NT2/D1 (cell line): ENCODE measurements at regions not wholly inside any gene's neighbourhood (a gene's known extent, or its start where the extent isn't known, plus 50 kb on each side); places are given as distances from the start of the nearest gene placed in this dataset.

Source experiments
- DNase-seq: peaks from one replicate; pipeline ENCODE4 v3.0.0-alpha.2; 2011; ENCODE audit warnings: low read depth, low spot score
- H3K27me3 ChIP-seq: 2 replicates; pipeline ENCODE4 v1.6.0; 2011; ENCODE audit warnings: mild to moderate bottlenecking; ENCODE audit not compliant: insufficient read length, insufficient read depth
- H3K36me3 ChIP-seq: 2 replicates; pipeline ENCODE4 v1.6.1; 2011; ENCODE audit warnings: mild to moderate bottlenecking, low read length, mixed read lengths; ENCODE audit not compliant: insufficient read depth, insufficient read length
- H3K4me1 ChIP-seq: 2 replicates; pipeline ENCODE4 v1.5.1; 2011; ENCODE audit not compliant: insufficient read depth, insufficient read length
- H3K4me3 ChIP-seq: 2 replicates; pipeline ENCODE4 v1.5.1; 2011; ENCODE audit warnings: low read depth; ENCODE audit not compliant: insufficient read length
- H3K9ac ChIP-seq: 2 replicates; pipeline ENCODE4 v1.6.0; 2011; ENCODE audit warnings: low read depth; ENCODE audit not compliant: insufficient read length
- H3K9me3 ChIP-seq: 2 replicates; pipeline ENCODE4 v1.5.1; 2011; ENCODE audit warnings: mild to moderate bottlenecking, low read length; ENCODE audit not compliant: insufficient read depth
- SUZ12 ChIP-seq: IDR thresholded peaks from 2 replicates; pipeline ENCODE4 v1.6.1; 2011; ENCODE audit not compliant: insufficient read length, insufficient read depth; ENCODE audit errors: extremely low read depth
- YY1 ChIP-seq: IDR thresholded peaks from 2 replicates; pipeline ENCODE4 v1.6.1; 2011; ENCODE audit not compliant: insufficient read length, insufficient read depth
- ZNF274 ChIP-seq: IDR thresholded peaks from 2 replicates; pipeline ENCODE4 v1.6.1; 2011; ENCODE audit warnings: mild to moderate bottlenecking, low read depth, low read length

- TF ChIP-seq ZNF274, result no peak
- no peak for TF ChIP-seq SUZ12
- TF ChIP-seq YY1, result no peak
- H3K36me3 ChIP-seq, result no peaks in the 10 kb centered on the region
- H3K9ac ChIP-seq, result no peak overlapping the region
- no peaks in the 10 kb centered on the region for H3K9me3 ChIP-seq
- no peaks in the 10 kb centered on the region for H3K4me1 ChIP-seq
- no peak for DNase-seq
- no peak overlapping the region for H3K4me3 ChIP-seq
- H3K27me3 ChIP-seq, result no peaks in the 10 kb centered on the region
Observed at GRCh38 chr5:107104040-107104995, 566.4 kb downstream of the EFNA5 start.

GRCh38 chr5:107103522-107103921, 567.2 kb downstream of the EFNA5 start:
- Histone ChIP-seq H3K27me3 (no peaks in the 10 kb centered on the region), H3K9me3 (no peaks in the 10 kb centered on the region), H3K4me3 (no peak overlapping the region), H3K9ac (no peak overlapping the region), H3K4me1 (no peaks in the 10 kb centered on the region), H3K36me3 (no peaks in the 10 kb centered on the region)
- no peak for DNase-seq
- TF ChIP-seq ZNF274 (no peak), SUZ12 (no peak), YY1 (no peak)

DNA sequence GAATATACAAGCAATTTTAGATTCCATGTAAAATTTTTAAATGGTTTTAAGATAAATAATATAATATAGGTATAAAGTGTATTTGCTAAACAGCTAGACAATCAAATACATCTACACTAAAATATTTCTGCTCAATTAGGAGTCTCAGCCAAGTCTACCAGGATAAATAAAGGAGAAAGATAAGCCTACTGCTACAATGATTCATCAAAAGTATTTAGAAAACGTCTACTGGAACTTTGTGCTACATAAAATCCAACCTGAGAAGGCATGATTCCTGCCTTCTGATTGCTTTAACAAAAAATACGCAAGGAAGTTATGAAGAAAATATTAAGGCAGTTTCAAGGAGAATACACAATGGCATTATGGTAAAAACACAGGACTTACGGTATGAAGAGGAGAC, 570.6 kb downstream of the EFNA5 start:
- Histone ChIP-seq H3K27me3 (no peaks in the 10 kb centered on the region), H3K4me1 (no peaks in the 10 kb centered on the region), H3K36me3 (no peaks in the 10 kb centered on the region), H3K9me3 (no peaks in the 10 kb centered on the region), H3K9ac (no peak overlapping the region), H3K4me3 (no peak overlapping the region)
- TF ChIP-seq ZNF274 (no peak), SUZ12 (no peak), YY1 (no peak)
- no peak for DNase-seq

DNA sequence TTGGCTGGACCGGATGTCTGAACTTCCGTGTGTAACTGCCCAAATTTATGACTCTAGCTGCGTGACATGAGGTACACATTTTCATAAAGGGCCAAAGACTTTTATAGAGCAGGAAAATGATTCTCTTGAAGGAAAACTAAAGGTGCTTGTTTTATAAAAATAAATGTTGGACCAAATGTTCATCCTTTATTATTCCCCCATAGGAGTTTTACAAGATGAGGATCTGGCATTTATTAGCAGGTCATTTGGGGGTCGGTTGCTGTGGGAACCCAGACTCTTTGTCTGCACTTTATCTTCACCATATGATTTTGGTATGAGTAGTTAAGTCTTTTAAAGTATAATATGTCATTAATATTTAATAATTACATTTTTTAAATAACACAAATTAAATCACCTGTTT, 571.2 kb downstream of the EFNA5 start:
- no peak overlapping the region for H3K9ac ChIP-seq
- no peak overlapping the region for H3K4me3 ChIP-seq
- no peaks in the 10 kb centered on the region for H3K27me3 ChIP-seq
- no peaks in the 10 kb centered on the region for H3K4me1 ChIP-seq
- DNase-seq, result no peak
- TF ChIP-seq SUZ12 (no peak), YY1 (no peak), ZNF274 (no peak)
- H3K36me3 ChIP-seq, result no peaks in the 10 kb centered on the region
- H3K9me3 ChIP-seq, result no peaks in the 10 kb centered on the region

DNA sequence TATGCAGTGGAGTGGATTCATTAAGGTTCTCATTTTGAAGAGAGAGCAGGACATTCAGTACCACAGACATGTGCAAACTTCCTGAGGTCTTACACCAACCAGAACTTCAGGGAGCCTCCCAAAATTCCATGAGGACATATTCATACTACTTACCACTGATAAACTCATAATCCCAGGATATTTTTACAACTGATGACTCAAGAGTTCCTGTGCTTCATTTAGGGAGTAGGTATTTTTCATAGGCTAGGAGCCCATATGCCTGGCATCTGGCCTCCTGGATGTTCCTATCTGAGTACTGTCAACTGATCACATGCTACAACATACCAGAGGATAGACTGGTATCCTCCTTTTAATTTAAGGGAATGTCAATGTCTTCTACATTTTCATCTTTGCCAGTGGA, 578.0 kb downstream of the EFNA5 start:
- Histone ChIP-seq H3K9ac (no peak overlapping the region), H3K9me3 (no peaks in the 10 kb centered on the region; the same call in 1 of the 2 replicates), H3K36me3 (no peaks in the 10 kb centered on the region), H3K4me3 (no peak overlapping the region), H3K4me1 (no peaks in the 10 kb centered on the region), H3K27me3 (no peaks in the 10 kb centered on the region)
- TF ChIP-seq ZNF274 (no peak), YY1 (no peak), SUZ12 (no peak)
- no peak for DNase-seq

DNA sequence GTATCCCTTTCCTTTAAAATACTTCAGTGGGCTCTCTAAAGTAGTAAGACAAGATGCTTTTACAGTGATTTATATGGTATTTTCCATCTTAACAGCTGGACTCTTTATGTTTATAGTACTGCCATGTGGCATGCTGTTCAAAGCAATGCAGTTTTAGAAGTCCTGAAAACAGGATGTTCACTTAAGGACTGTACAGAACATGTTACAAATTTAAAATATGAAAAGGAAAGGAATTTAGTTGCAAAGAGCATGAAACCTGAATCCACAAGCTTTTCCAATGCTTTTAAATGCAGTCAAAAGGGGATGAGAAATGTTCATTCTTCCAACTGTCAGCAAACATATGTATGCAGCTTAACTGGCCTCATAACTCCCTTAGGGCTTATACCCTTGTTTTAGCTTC, 580.2 kb downstream of the EFNA5 start:
- H3K27me3 ChIP-seq, result no peaks in the 10 kb centered on the region
- no peak for TF ChIP-seq YY1
- no peak overlapping the region for H3K9ac ChIP-seq
- no peaks in the 10 kb centered on the region for H3K36me3 ChIP-seq
- no peak for DNase-seq
- H3K9me3 ChIP-seq, result no peaks in the 10 kb centered on the region; the same call in 1 of the 2 replicates
- no peak overlapping the region for H3K4me3 ChIP-seq
- H3K4me1 ChIP-seq, result no peaks in the 10 kb centered on the region

DNA sequence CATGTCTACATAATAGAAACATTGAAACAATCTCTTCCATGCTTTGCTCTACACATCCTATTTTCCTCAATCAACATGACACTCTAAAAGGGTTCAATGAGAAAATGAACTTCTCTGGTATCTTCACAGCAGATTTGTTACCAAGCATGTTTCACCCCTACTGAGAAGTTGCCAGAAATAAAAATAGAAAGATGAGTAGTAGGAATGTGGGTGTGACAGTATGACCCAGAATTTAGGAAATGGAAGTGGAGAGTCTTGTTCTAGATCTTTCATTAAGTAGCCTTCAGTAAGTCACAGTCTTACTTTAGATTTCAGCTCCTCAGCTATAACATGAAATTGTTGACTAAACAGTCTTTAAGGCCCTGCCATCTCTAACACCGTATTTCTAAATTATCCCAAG, 581.8 kb downstream of the EFNA5 start:
- TF ChIP-seq SUZ12 (no peak), ZNF274 (no peak), YY1 (no peak)
- H3K4me1 ChIP-seq, result no peaks in the 10 kb centered on the region
- no peak for DNase-seq
- H3K9ac ChIP-seq, result no peak overlapping the region
- no peaks in the 10 kb centered on the region for H3K27me3 ChIP-seq
- no peak overlapping the region for H3K4me3 ChIP-seq
- no peaks in the 10 kb centered on the region for H3K36me3 ChIP-seq
- no peaks in the 10 kb centered on the region; the same call in 1 of the 2 replicates for H3K9me3 ChIP-seq

GRCh38 chr5:107085572-107085971, 585.2 kb downstream of the EFNA5 start:
- no peaks in the 10 kb centered on the region for H3K36me3 ChIP-seq
- no peak overlapping the region for H3K9ac ChIP-seq
- no peaks in the 10 kb centered on the region for H3K4me1 ChIP-seq
- TF ChIP-seq ZNF274, result no peak
- no peak for TF ChIP-seq SUZ12
- no peak for TF ChIP-seq YY1
- H3K27me3 ChIP-seq, result no peaks in the 10 kb centered on the region
- H3K9me3 ChIP-seq, result no peaks in the 10 kb centered on the region
- no peak overlapping the region for H3K4me3 ChIP-seq
- no peak for DNase-seq
